Central memory CD8-positive, alpha-beta T cell (primary cell): ENCODE measurements at regions not wholly inside any gene's neighbourhood (a gene's known extent, or its start where the extent isn't known, plus 50 kb on each side); places are given as distances from the start of the nearest gene placed in this dataset.

ENCODE experiments used
- ATAC-seq: fragments of 150-1000 bp; cut with Tn5 transposase; replicated peaks from 2 replicates; pipeline ENCODE4 v1.10.0; 2022; ENCODE audit warnings: mild to moderate bottlenecking, moderate FRiP score, moderate number of reproducible peaks; ENCODE audit not compliant: poor library complexity, severe bottlenecking; ENCODE audit errors: extremely low read depth
- DNase-seq, 2 donors: peaks; one replicate each; pipeline ENCODE4 v3.0.0; 2021; ENCODE audit warnings: low spot score in 2 of 2
- H3K27ac Mint-ChIP-seq: one replicate; pipeline ENCODE4 v1.8.0; 2022; ENCODE audit warnings: low read depth, mild to moderate bottlenecking, moderate library complexity, mixed read lengths
- H3K27me3 Mint-ChIP-seq: one replicate; pipeline ENCODE4 v1.8.0; 2022; ENCODE audit warnings: mixed read lengths
- H3K36me3 Mint-ChIP-seq: one replicate; pipeline ENCODE4 v1.8.0; 2022; ENCODE audit warnings: mild to moderate bottlenecking, moderate library complexity, mixed read lengths; ENCODE audit not compliant: insufficient read depth
- H3K4me1 Mint-ChIP-seq: one replicate; pipeline ENCODE4 v1.8.0; 2022; ENCODE audit warnings: mixed read lengths
- H3K4me3 Mint-ChIP-seq: one replicate; pipeline ENCODE4 v1.8.0; 2022; ENCODE audit warnings: mild to moderate bottlenecking, moderate library complexity, mixed read lengths
- H3K9me3 Mint-ChIP-seq: one replicate; pipeline ENCODE4 v1.8.0; 2022; ENCODE audit warnings: mixed read lengths

DNA sequence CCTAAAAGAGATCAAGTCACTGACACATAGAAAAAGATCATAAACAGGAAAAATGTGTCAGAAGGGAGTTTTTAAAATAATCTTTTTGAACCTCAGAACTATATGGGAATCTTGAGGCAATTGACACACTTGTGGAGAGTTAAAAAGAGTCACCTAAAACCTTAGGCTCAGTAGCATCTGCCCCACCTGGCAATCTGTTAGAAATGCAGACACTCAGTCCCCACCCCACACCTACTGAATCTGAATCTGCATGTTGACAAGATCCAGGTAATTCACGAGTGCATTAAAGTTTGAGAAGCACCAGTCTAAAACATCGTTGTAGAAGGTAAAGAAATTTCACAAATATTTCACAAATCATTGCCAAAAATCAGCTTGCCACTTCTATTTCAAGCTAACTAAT, 388.3 kb downstream of the NR2F1-AS1 start:
- ATAC-seq (no peak), DNase-seq (no peak)
- Mint-ChIP-seq H3K4me1 (no peaks in the 10 kb centered on the region), H3K36me3 (no peaks in the 10 kb centered on the region), H3K27me3 (no peaks in the 10 kb centered on the region), H3K4me3 (no peak overlapping the region), H3K9me3 (peaks cover 6% of the 10 kb centered on the region), H3K27ac (no peak overlapping the region)

DNA sequence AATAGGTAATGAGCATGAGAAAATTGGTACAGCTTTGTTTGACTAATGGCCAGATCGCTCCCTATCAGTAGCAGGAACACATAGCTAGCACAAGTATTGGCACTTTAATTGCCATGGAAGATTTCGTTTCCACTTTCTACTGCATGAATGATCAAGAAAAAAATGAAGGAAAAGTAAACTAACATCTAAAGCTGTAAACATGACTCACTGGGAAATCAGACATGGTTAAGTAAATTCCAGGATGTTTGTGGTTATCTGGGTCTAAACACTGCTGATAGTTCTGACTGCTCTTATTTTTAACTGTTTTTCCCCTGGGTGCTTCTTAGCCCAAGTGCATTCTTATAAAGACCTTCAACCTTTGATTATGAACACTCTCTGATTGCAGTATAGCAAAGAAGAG, 388.9 kb downstream of the NR2F1-AS1 start:
- Mint-ChIP-seq H3K27ac (no peak overlapping the region), H3K4me1 (no peaks in the 10 kb centered on the region), H3K27me3 (no peaks in the 10 kb centered on the region), H3K4me3 (no peak overlapping the region), H3K9me3 (peaks cover 6% of the 10 kb centered on the region), H3K36me3 (no peaks in the 10 kb centered on the region)
- no peak for DNase-seq
- no peak for ATAC-seq

DNA sequence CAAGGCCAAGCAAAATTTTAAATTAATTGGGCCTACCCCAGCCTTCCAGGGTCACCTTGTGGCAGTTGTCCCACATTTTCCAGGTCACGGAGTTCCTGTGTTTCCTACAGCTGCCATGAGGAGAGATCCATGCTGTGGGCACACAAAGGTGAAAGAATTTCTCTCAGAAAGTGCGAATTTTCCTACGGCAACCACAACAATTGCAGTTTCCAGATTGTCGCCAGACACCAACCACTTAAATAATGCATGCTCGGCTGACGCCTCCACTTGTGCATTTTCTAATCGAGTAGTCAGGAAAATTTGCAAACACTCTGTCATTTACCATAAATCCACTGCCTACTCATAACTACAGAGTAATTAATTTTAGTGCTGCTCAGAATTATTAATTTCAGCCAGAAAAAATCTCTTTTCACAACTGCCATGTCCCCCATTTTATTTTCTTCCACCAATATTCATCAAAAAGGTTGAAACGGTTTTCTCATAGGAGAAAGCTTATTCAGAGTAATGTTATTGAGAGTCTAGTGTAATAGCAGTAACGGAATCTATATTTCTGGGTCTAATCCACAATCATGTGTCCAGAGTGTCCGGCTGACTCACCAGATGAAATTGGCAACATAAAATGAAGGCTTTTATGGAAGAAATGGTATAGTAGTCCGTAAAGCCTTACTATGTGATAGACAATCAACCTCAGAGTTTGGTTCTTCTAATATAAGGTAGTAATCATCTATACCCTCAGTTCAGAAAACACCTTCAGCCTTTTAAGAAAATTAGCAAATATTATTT, 389.8 kb downstream of the NR2F1-AS1 start:
- Mint-ChIP-seq H3K9me3 (peaks cover 6% of the 10 kb centered on the region), H3K4me1 (no peaks in the 10 kb centered on the region), H3K36me3 (no peaks in the 10 kb centered on the region), H3K27me3 (no peaks in the 10 kb centered on the region), H3K4me3 (no peak overlapping the region), H3K27ac (no peak overlapping the region)
- DNase-seq (no peak), ATAC-seq (no peak)

DNA sequence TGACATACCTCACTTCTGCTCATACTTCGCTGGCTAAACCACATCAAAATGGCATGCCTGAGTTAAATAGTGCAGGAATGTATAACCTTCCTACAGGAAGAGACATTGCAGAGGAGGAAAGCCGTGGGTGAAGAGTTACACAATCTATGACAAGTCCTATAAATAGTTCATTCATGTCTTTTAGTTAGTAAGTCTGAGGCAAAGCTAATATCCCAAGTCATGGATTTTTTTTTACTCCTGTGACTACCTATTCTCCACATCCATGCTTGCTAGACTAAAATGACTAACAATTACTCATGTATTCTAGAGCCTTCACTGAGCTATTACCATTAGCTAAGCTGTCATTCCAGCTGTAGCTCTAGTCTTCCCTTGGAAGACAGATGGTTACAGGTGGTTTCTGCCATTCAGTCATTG, 391.3 kb downstream of the NR2F1-AS1 start:
- ATAC-seq = no peak
- H3K9me3 Mint-ChIP-seq = peaks cover 6% of the 10 kb centered on the region
- H3K27me3 Mint-ChIP-seq = no peaks in the 10 kb centered on the region

DNA sequence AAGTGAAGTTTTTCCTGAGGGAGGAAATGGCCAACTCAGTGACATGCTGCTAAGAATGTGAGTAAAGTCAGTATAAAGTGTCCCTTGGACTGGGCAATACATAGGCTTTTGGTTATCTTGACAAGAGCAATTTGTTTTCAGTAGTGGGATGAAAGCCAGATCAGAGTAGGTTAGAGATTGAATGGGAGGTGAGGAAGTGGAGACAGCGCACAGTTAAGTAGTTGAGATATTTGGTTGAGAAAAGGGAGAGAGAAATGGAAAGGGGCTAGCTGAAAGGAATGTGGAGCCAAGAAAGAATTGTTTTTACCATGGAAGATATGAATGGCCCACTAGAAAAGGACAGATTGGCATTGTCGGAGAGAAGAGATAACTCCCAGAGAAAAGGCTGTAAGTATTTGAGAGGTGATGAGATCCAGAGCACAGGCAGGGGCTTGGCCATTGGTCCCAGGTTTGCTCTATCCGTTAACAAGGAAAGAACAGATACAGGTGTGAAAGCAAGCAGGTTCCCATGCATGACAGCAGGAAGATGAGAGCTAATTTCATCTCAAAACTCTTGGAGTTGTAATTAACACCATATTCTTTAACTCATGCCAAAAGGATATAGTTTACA, 392.0 kb downstream of the NR2F1-AS1 start:
- Mint-ChIP-seq H3K4me3 (no peak overlapping the region), H3K27me3 (no peaks in the 10 kb centered on the region), H3K36me3 (no peaks in the 10 kb centered on the region), H3K4me1 (no peaks in the 10 kb centered on the region), H3K9me3 (peaks cover 6% of the 10 kb centered on the region), H3K27ac (no peak overlapping the region)
- ATAC-seq = no peak
- no peak for DNase-seq

More for the DNA sequence above, 391.3 kb downstream of the NR2F1-AS1 start:
- Mint-ChIP-seq H3K36me3 (no peaks in the 10 kb centered on the region), H3K4me1 (no peaks in the 10 kb centered on the region), H3K4me3 (no peak overlapping the region), H3K27ac (no peak overlapping the region)
- no peak for DNase-seq

DNA sequence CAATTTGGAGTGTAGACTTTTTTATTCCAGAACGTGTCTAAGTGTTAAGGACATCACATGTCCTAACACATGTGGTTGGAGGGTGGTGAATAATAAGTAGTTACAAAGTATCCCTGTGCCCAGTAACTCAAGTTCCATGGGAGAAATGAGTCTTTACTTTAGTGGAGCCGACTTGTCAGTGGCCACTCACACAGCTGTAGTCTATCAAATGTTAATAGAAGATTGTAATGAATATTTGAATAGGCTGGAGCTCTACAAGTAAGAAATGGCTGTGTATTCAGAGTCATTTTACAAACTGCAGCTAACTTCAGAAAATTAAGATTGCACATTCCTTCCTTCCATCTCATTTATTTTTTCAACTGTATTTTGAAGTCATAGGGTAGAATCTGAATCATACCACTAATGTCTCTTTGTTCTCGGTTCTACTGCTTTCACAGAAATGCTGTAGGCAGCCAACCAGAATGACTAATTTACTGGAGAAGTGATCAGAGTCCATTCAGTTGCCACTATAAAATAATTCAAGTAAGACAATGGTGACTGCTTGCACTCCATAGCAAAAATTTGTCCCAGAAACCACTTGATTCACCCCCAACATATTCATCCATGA, 394.8 kb downstream of the NR2F1-AS1 start:
- no peak for ATAC-seq
- H3K4me1 Mint-ChIP-seq = no peaks in the 10 kb centered on the region
- no peak overlapping the region for H3K4me3 Mint-ChIP-seq
- H3K9me3 Mint-ChIP-seq = peaks cover 6% of the 10 kb centered on the region
- H3K27me3 Mint-ChIP-seq = no peaks in the 10 kb centered on the region
- no peak for DNase-seq
- no peak overlapping the region for H3K27ac Mint-ChIP-seq
- H3K36me3 Mint-ChIP-seq = no peaks in the 10 kb centered on the region

DNA sequence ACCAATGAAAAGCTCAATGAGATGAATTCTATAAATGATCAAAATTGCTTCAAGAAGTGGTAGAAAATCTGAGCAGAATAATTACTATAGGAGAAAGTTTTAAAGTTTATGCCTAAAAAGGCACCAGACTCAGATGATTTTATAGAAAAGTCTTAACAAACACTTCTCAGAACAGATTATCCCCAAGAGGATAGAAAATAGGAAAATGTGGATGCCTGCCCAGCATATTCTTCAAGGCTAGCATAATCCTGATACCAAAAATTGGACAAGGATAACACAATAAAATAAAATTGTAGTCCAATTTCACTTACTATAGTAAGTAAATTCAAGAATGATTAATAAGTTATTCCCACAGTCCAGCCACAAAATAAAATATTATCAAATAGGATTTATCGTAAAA, 397.0 kb downstream of the NR2F1-AS1 start:
- Mint-ChIP-seq H3K4me3 (no peak overlapping the region), H3K27ac (no peak overlapping the region), H3K4me1 (no peaks in the 10 kb centered on the region), H3K9me3 (peaks cover 4% of the 10 kb centered on the region), H3K27me3 (no peaks in the 10 kb centered on the region), H3K36me3 (no peaks in the 10 kb centered on the region)
- no peak for ATAC-seq
- no peak for DNase-seq

DNA sequence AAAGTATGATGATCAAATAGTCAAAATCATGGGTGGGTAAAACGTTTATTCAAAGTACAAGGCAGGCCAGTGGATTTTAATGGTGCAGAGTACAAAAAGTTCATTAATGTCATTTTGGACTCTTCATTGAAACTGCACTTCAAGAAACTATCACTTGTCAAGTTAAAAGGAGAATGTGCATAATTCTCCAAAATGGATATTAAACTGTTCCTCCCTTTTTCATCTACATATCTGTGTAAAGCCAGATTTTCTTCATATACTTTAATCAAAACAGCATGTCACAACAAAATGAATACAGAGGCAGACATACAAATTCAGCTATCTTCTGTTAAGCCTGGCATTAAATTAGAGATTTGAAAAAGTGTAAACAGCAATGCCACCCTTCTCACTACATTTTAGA, 401.6 kb downstream of the NR2F1-AS1 start:
- no peaks in the 10 kb centered on the region for H3K4me1 Mint-ChIP-seq
- H3K9me3 Mint-ChIP-seq = peaks cover 6% of the 10 kb centered on the region
- no peak overlapping the region for H3K4me3 Mint-ChIP-seq
- DNase-seq = no peak
- H3K27ac Mint-ChIP-seq = no peak overlapping the region
- ATAC-seq = no peak
- no peaks in the 10 kb centered on the region for H3K36me3 Mint-ChIP-seq
- no peaks in the 10 kb centered on the region for H3K27me3 Mint-ChIP-seq

DNA sequence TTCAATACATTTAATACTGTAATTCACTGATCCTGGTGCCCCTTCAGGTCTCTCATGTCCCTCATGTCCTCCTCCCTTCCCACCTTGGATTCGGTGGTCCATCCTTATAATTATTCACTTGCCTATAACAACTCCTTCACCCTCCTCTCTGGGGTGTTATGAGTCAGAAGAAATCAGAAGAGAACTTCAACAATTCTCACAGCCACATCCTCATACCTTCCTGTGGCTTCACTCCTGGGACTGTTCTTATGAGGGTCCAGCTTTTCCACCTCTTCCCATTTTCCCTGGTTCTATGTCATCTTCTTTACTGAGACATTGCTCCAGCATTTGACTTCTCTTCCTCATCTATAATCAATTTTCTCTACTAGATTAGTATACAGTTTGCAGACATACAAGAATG, 406.1 kb downstream of the NR2F1-AS1 start:
- no peaks in the 10 kb centered on the region for H3K4me1 Mint-ChIP-seq
- peaks cover 12% of the 10 kb centered on the region for H3K9me3 Mint-ChIP-seq
- H3K27me3 Mint-ChIP-seq = no peaks in the 10 kb centered on the region
- no peaks in the 10 kb centered on the region for H3K36me3 Mint-ChIP-seq
- no peak overlapping the region for H3K4me3 Mint-ChIP-seq
- DNase-seq = no peak
- H3K27ac Mint-ChIP-seq = no peak overlapping the region
- no peak for ATAC-seq

DNA sequence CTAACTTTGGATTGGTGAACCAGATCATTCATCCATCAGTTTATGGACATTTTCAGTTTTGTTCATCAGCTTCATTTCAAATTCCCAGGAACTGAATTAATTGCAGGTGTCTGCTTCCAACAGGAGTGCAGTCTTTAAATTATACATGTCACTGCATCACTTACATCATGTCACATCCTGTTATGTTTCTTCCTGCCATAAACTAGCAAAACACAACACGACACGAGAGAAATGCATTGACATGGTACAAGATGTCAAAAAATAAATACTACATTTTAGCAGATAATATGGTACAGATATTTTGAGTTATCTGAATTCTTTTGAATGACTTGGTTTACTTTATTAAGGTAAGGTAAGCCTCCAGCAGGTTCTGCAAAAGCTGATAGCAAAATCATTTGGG, 415.5 kb downstream of the NR2F1-AS1 start:
- Mint-ChIP-seq H3K36me3 (no peaks in the 10 kb centered on the region), H3K4me3 (no peak overlapping the region), H3K9me3 (peaks cover 6% of the 10 kb centered on the region), H3K4me1 (no peaks in the 10 kb centered on the region), H3K27ac (no peak overlapping the region), H3K27me3 (no peaks in the 10 kb centered on the region)
- ATAC-seq (no peak), DNase-seq (no peak)

DNA sequence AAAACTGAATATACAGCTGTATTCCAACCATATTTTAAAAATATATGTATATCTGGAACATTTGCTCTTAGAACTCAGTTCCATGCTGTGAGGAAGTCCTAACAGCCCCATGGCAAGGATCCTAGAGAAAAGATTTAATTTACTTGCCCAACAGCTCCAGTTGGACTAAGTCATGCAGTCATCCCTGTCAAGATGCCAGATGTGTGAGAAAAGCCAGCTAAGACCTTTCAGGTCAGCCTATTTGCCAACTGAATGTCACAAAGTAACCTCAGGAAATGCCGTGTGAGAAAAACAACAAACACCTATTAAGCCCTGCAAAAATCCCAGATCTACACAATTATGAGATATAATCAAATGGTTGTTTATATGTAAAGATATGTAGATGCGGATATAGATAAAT, 416.3 kb downstream of the NR2F1-AS1 start:
- Mint-ChIP-seq H3K4me3 (no peak overlapping the region), H3K36me3 (no peaks in the 10 kb centered on the region), H3K27ac (no peak overlapping the region), H3K27me3 (no peaks in the 10 kb centered on the region), H3K4me1 (no peaks in the 10 kb centered on the region), H3K9me3 (peaks cover 6% of the 10 kb centered on the region)
- no peak for ATAC-seq
- no peak for DNase-seq

DNA sequence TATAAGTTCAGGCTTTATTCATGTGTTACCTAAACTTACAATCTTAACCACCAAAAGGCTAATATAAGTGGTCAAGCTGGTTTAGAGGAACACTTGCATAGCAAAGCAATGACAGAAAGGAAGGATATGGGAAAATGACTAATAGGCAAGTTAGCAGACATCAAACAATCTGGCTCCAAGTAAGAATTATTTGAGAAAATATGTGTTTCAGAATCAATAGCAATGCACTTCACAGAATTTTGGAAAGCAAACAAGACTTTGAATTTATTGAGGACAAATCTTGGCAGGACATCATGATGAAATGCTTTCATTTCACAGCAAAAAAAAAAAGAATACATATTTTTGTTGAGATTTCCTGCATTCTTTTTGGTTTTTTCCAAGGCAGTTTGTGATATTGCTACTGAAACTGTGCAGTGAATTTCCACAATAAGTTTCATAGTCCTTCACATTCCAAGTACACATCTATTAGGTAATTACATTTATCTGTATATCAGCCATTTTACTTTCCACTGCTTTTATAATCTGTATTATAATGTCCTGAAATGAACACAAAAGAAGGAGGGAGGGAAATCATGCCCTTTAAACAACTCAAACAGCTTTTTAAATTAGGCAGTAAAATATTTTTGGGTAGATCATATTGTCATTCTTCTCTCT, 417.9 kb downstream of the NR2F1-AS1 start:
- H3K27me3 Mint-ChIP-seq = no peaks in the 10 kb centered on the region
- DNase-seq = no peak
- no peak overlapping the region for H3K4me3 Mint-ChIP-seq
- ATAC-seq = no peak
- H3K9me3 Mint-ChIP-seq = peaks cover 6% of the 10 kb centered on the region
- no peaks in the 10 kb centered on the region for H3K36me3 Mint-ChIP-seq
- H3K4me1 Mint-ChIP-seq = no peaks in the 10 kb centered on the region
- no peak overlapping the region for H3K27ac Mint-ChIP-seq
